ENCODE measurements at regions not wholly inside any gene's neighbourhood (a gene's known extent, or its start where the extent isn't known, plus 50 kb on each side); places are given as distances from the start of the nearest gene placed in this dataset.

- no peak for TF ChIP-seq CTCF (IDR thresholded peaks at IDR 0.05)
- H3K4me1 ChIP-seq (ENCODE audit: control insufficient read depth, insufficient read depth, low read length) = no peaks in the 10 kb centered on the region
- no peaks in the 10 kb centered on the region for H3K27me3 Mint-ChIP-seq (ENCODE audit: low read depth in 2 of 2)
- no peaks in the 10 kb centered on the region for H3K27me3 ChIP-seq (ENCODE audit: control insufficient read depth, insufficient read depth, low read length)
- WGBS (ENCODE audit: insufficient coverage) = 77% methylated on average over 3 of the region's 4 CpGs
- DNase-seq (no peak), ATAC-seq (no peak)
- H3K27ac ChIP-seq (ENCODE audit: low read length) = no peak overlapping the region
- H3K4me3 Mint-ChIP-seq = no peak overlapping the region
- H3K36me3 Mint-ChIP-seq = no peaks in the 10 kb centered on the region
- peaks cover 3 to 9% of the 10 kb centered on the region in 2 donors for H3K9me3 Mint-ChIP-seq
- no peak overlapping the region for H3K4me3 ChIP-seq (ENCODE audit: low read length)
- H3K27ac Mint-ChIP-seq = no peak overlapping the region
- H3K9me3 ChIP-seq (ENCODE audit: control insufficient read depth, insufficient read depth, low read length) = no peaks in the 10 kb centered on the region
- H3K36me3 ChIP-seq (ENCODE audit: control insufficient read depth, insufficient read depth, low read length) = no peaks in the 10 kb centered on the region
- intact Hi-C loops (cut with micrococcal nuclease) = no loop called here
- H3K4me1 Mint-ChIP-seq = no peaks in the 10 kb centered on the region
Observed at GRCh38 chr6:68053805-68054373, 581.2 kb upstream of the ADGRB3 start.

- no peak for DNase-seq
- H3K9me3 Mint-ChIP-seq = peaks cover 7 to 12% of the 10 kb centered on the region in 2 donors
- Histone ChIP-seq H3K36me3 (ENCODE audit: control insufficient read depth, insufficient read depth, low read length) (no peaks in the 10 kb centered on the region), H3K4me1 (ENCODE audit: control insufficient read depth, insufficient read depth, low read length) (no peaks in the 10 kb centered on the region), H3K9me3 (ENCODE audit: control insufficient read depth, insufficient read depth, low read length) (no peaks in the 10 kb centered on the region), H3K4me3 (ENCODE audit: low read length) (no peak overlapping the region), H3K27ac (ENCODE audit: low read length) (no peak overlapping the region), H3K27me3 (ENCODE audit: control insufficient read depth, insufficient read depth, low read length) (no peaks in the 10 kb centered on the region)
- no peak for TF ChIP-seq CTCF (IDR thresholded peaks at IDR 0.05)
- H3K36me3 Mint-ChIP-seq = no peaks in the 10 kb centered on the region
- no peak for ATAC-seq
- intact Hi-C loops (cut with micrococcal nuclease) = no loop called here
- no peak overlapping the region for H3K27ac Mint-ChIP-seq
- no peaks in the 10 kb centered on the region for H3K4me1 Mint-ChIP-seq
- no peaks in the 10 kb centered on the region for H3K27me3 Mint-ChIP-seq (ENCODE audit: low read depth in 2 of 2)
- no peak overlapping the region for H3K4me3 Mint-ChIP-seq
Observed at GRCh38 chr6:68052234-68052633, 582.8 kb upstream of the ADGRB3 start.

- Histone ChIP-seq H3K4me3 (ENCODE audit: low read length) (no peak overlapping the region), H3K36me3 (ENCODE audit: control insufficient read depth, insufficient read depth, low read length) (no peaks in the 10 kb centered on the region), H3K27me3 (ENCODE audit: control insufficient read depth, insufficient read depth, low read length) (no peaks in the 10 kb centered on the region), H3K4me1 (ENCODE audit: control insufficient read depth, insufficient read depth, low read length) (no peaks in the 10 kb centered on the region), H3K27ac (ENCODE audit: low read length) (no peak overlapping the region), H3K9me3 (ENCODE audit: control insufficient read depth, insufficient read depth, low read length) (no peaks in the 10 kb centered on the region)
- no peak for TF ChIP-seq CTCF (IDR thresholded peaks at IDR 0.05)
- Mint-ChIP-seq H3K27me3 (ENCODE audit: low read depth in 2 of 2) (no peaks in the 10 kb centered on the region), H3K36me3 (no peaks in the 10 kb centered on the region), H3K9me3 (peaks cover 13 to 20% of the 10 kb centered on the region in 2 donors), H3K4me1 (no peaks in the 10 kb centered on the region), H3K4me3 (no peak overlapping the region), H3K27ac (no peak overlapping the region)
- 95% methylated on average over 4 of the region's 5 CpGs for WGBS (ENCODE audit: insufficient coverage)
- no peak for DNase-seq
- intact Hi-C loops (cut with micrococcal nuclease) = no loop called here
- ATAC-seq = no peak
Observed at GRCh38 chr6:68049562-68049961, 585.5 kb upstream of the ADGRB3 start.

- Mint-ChIP-seq H3K36me3 (no peaks in the 10 kb centered on the region), H3K4me1 (no peaks in the 10 kb centered on the region), H3K9me3 (peaks cover 11 to 21% of the 10 kb centered on the region in 2 donors), H3K4me3 (no peak overlapping the region), H3K27me3 (ENCODE audit: low read depth in 2 of 2) (no peaks in the 10 kb centered on the region), H3K27ac (no peak overlapping the region)
- no peak for TF ChIP-seq CTCF (IDR thresholded peaks at IDR 0.05)
- no peaks in the 10 kb centered on the region for H3K4me1 ChIP-seq (ENCODE audit: control insufficient read depth, insufficient read depth, low read length)
- no peaks in the 10 kb centered on the region for H3K36me3 ChIP-seq (ENCODE audit: control insufficient read depth, insufficient read depth, low read length)
- no peaks in the 10 kb centered on the region for H3K9me3 ChIP-seq (ENCODE audit: control insufficient read depth, insufficient read depth, low read length)
- intact Hi-C loops (cut with micrococcal nuclease) = no loop called here
- H3K27me3 ChIP-seq (ENCODE audit: control insufficient read depth, insufficient read depth, low read length) = no peaks in the 10 kb centered on the region
- DNase-seq (no peak), ATAC-seq (no peak)
- H3K4me3 ChIP-seq (ENCODE audit: low read length) = no peak overlapping the region
- no CpG with 5 or more reads among the region's 1 CpG for WGBS (ENCODE audit: insufficient coverage)
- no peak overlapping the region for H3K27ac ChIP-seq (ENCODE audit: low read length)
Observed at GRCh38 chr6:68046756-68047155, 588.3 kb upstream of the ADGRB3 start.
